ENCODE measurements at regions not wholly inside any gene's neighbourhood (a gene's known extent, or its start where the extent isn't known, plus 50 kb on each side); places are given as distances from the start of the nearest gene placed in this dataset.

GRCh38 chr5:91528831-91529230 is 145.7 kb upstream of the ARRDC3 start:
- POLR2A ChIA-PET: no interaction called here
- ATAC-seq (no peak), DNase-seq (no peak)
- no peaks in the 10 kb centered on the region for H3K4me1 Mint-ChIP-seq (ENCODE audit: low read depth)
- H3K27ac Mint-ChIP-seq: no peak overlapping the region
- no peak for TF ChIP-seq CTCF (IDR thresholded peaks at IDR 0.05)
- CTCF ChIA-PET: no interaction called here
- no peak overlapping the region for H3K4me3 Mint-ChIP-seq
- no peaks in the 10 kb centered on the region for H3K36me3 Mint-ChIP-seq (ENCODE audit: low read depth)
- intact Hi-C loops (cut with micrococcal nuclease): no loop called here
- H3K27me3 Mint-ChIP-seq: no peaks in the 10 kb centered on the region
- peaks cover 4% of the 10 kb centered on the region for H3K9me3 Mint-ChIP-seq

- H3K36me3 Mint-ChIP-seq (ENCODE audit: low read depth): no peaks in the 10 kb centered on the region
Measured at GRCh38 chr5:91521785-91522184, 138.7 kb upstream of the ARRDC3 start.

GRCh38 chr5:91521334-91521733 is 138.2 kb upstream of the ARRDC3 start:
- peaks cover 5% of the 10 kb centered on the region for H3K4me1 Mint-ChIP-seq (ENCODE audit: low read depth)
- no peaks in the 10 kb centered on the region for H3K36me3 Mint-ChIP-seq (ENCODE audit: low read depth)
- ATAC-seq (no peak), DNase-seq (no peak)
- H3K9me3 Mint-ChIP-seq: no peaks in the 10 kb centered on the region
- ChIA-PET POLR2A (no interaction called here), CTCF (no interaction called here)
- H3K4me3 Mint-ChIP-seq: no peak overlapping the region
- intact Hi-C loops (cut with micrococcal nuclease): no loop called here
- no peak for TF ChIP-seq CTCF (IDR thresholded peaks at IDR 0.05)
- H3K27ac Mint-ChIP-seq: no peak overlapping the region
- H3K27me3 Mint-ChIP-seq: no peaks in the 10 kb centered on the region

More at GRCh38 chr5:91521785-91522184, 138.7 kb upstream of the ARRDC3 start:
- H3K4me3 Mint-ChIP-seq: no peak overlapping the region
- H3K9me3 Mint-ChIP-seq: no peaks in the 10 kb centered on the region
- POLR2A ChIA-PET: no interaction called here
- DNase-seq (no peak), ATAC-seq (no peak)
- H3K27ac Mint-ChIP-seq: no peak overlapping the region
- intact Hi-C loops (cut with micrococcal nuclease): no loop called here
- no peaks in the 10 kb centered on the region for H3K27me3 Mint-ChIP-seq
- no peak for TF ChIP-seq CTCF (IDR thresholded peaks at IDR 0.05)
- CTCF ChIA-PET: no interaction called here
- peaks cover 5% of the 10 kb centered on the region for H3K4me1 Mint-ChIP-seq (ENCODE audit: low read depth)

GRCh38 chr5:91514400-91514799 is 131.3 kb upstream of the ARRDC3 start:
- TF ChIP-seq CTCF (IDR thresholded peaks at IDR 0.05): no peak
- DNase-seq: no peak
- CTCF ChIA-PET: interaction anchor here (0.8 to 1.5 kb wide), 3 partner anchors 14 to 23 kb away, joined by 3 to 4 read pairs (median 3); no protein-coding TSS in a partner anchor
- intact Hi-C loops (cut with micrococcal nuclease): no loop called here
- Mint-ChIP-seq H3K27ac (no peak overlapping the region), H3K4me1 (ENCODE audit: low read depth) (peaks cover 3% of the 10 kb centered on the region), H3K27me3 (peaks cover 3% of the 10 kb centered on the region), H3K4me3 (no peak overlapping the region), H3K9me3 (no peaks in the 10 kb centered on the region), H3K36me3 (ENCODE audit: low read depth) (no peaks in the 10 kb centered on the region)
- POLR2A ChIA-PET: no interaction called here
- ATAC-seq: no peak

GRCh38 chr5:91503321-91503720 is 120.2 kb upstream of the ARRDC3 start:
- Mint-ChIP-seq H3K36me3 (ENCODE audit: low read depth) (no peaks in the 10 kb centered on the region), H3K9me3 (no peaks in the 10 kb centered on the region), H3K4me3 (no peak overlapping the region), H3K4me1 (ENCODE audit: low read depth) (no peaks in the 10 kb centered on the region), H3K27me3 (no peaks in the 10 kb centered on the region), H3K27ac (no peak overlapping the region)
- ATAC-seq (no peak), DNase-seq (no peak)
- intact Hi-C loops (cut with micrococcal nuclease): no loop called here
- ChIA-PET CTCF (no interaction called here), POLR2A (no interaction called here)
- TF ChIP-seq CTCF (IDR thresholded peaks at IDR 0.05): no peak

Measured in activated CD8-positive, alpha-beta T cell treated with anti-CD3 and anti-CD28 coated beads for 36 hours (primary cell).